A673 (cell line): ENCODE measurements at regions not wholly inside any gene's neighbourhood (a gene's known extent, or its start where the extent isn't known, plus 50 kb on each side); places are given as distances from the start of the nearest gene placed in this dataset.

Experiments used
- EZH2 ChIP-seq: fragments of 200-600 bp; sonication (generic); IDR thresholded peaks from 2 replicates; pipeline ENCODE4 v1.6.1; 2017; ENCODE audit warnings: borderline replicate concordance, low read depth, mild to moderate bottlenecking, mixed read lengths, antibody characterized with exemption, low read length; ENCODE audit not compliant: poor library complexity, severe bottlenecking
- TF ChIP-seq, protein P1 (sequence below): fragments of 300-800, 200-600 bp; sonication (generic); conservative IDR thresholded peaks from 2 replicates; pipeline ENCODE4 v1.5.1; 2017; ENCODE audit warnings: low read depth, mild to moderate bottlenecking, antibody characterized with exemption, low read length, moderate library complexity, mixed read lengths

GRCh38 chr7:51666751-51667150 is 350.1 kb upstream of the COBL start:
- TF ChIP-seq, protein P1, sequence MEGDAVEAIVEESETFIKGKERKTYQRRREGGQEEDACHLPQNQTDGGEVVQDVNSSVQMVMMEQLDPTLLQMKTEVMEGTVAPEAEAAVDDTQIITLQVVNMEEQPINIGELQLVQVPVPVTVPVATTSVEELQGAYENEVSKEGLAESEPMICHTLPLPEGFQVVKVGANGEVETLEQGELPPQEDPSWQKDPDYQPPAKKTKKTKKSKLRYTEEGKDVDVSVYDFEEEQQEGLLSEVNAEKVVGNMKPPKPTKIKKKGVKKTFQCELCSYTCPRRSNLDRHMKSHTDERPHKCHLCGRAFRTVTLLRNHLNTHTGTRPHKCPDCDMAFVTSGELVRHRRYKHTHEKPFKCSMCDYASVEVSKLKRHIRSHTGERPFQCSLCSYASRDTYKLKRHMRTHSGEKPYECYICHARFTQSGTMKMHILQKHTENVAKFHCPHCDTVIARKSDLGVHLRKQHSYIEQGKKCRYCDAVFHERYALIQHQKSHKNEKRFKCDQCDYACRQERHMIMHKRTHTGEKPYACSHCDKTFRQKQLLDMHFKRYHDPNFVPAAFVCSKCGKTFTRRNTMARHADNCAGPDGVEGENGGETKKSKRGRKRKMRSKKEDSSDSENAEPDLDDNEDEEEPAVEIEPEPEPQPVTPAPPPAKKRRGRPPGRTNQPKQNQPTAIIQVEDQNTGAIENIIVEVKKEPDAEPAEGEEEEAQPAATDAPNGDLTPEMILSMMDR: no peak
- TF ChIP-seq EZH2: no peak
